ENCODE measurements at regions not wholly inside any gene's neighbourhood (a gene's known extent, or its start where the extent isn't known, plus 50 kb on each side); places are given as distances from the start of the nearest gene placed in this dataset.
"Not testable (repeated sequence)": the region's sequence is repeated elsewhere in the genome, so short reads cannot be mapped to it uniquely, and the experiment has no call there.

- DNase-seq: no peak
These were observed 318.5 kb downstream of the SH2D4B start for GRCh38 chr10:80856186-80856585.

GRCh38 chr10:80859279-80859678, 321.6 kb downstream of the SH2D4B start:
- DNase-seq: not testable (repeated sequence)

GRCh38 chr10:80860719-80861118, 323.0 kb downstream of the SH2D4B start:
- DNase-seq: no peak

GRCh38 chr10:80861882-80862281, 324.2 kb downstream of the SH2D4B start:
- no peak for DNase-seq

- DNase-seq: no peak
These were observed 332.6 kb downstream of the SH2D4B start for GRCh38 chr10:80870282-80870681.

- DNase-seq: no peak
These were observed 333.4 kb downstream of the SH2D4B start for GRCh38 chr10:80871083-80871482.

- no peak for DNase-seq
These were observed 340.6 kb downstream of the SH2D4B start for GRCh38 chr10:80878330-80878729.

- DNase-seq: no peak
These were observed 352.4 kb downstream of the SH2D4B start for GRCh38 chr10:80890146-80890545.

- DNase-seq: no peak
These were observed 355.6 kb downstream of the SH2D4B start for GRCh38 chr10:80893256-80893655.

GRCh38 chr10:80894311-80894791, 356.6 kb downstream of the SH2D4B start:
- no peak for DNase-seq

- DNase-seq: no peak
These were observed 357.2 kb downstream of the SH2D4B start for GRCh38 chr10:80894797-80895467.

- no peak for DNase-seq
These were observed 358.4 kb downstream of the SH2D4B start for GRCh38 chr10:80896076-80896475.

GRCh38 chr10:80896959-80897358, 359.3 kb downstream of the SH2D4B start:
- DNase-seq: no peak

GRCh38 chr10:80900661-80901060, 363.0 kb downstream of the SH2D4B start:
- no peak for DNase-seq

GRCh38 chr10:80908611-80909010, 370.9 kb downstream of the SH2D4B start:
- DNase-seq: no peak

- no peak for DNase-seq
These were observed 371.6 kb downstream of the SH2D4B start for GRCh38 chr10:80909254-80909653.

- no peak for DNase-seq
These were observed 379.9 kb downstream of the SH2D4B start for GRCh38 chr10:80917636-80918035.

- DNase-seq: no peak
These were observed 383.3 kb downstream of the SH2D4B start for GRCh38 chr10:80921032-80921431.

- DNase-seq: peak in 17 of 56 donors; percentile 2 to 64 (median 15)
These were observed 386.6 kb downstream of the SH2D4B start for GRCh38 chr10:80924063-80924952.

GRCh38 chr10:80927419-80928078, 389.8 kb downstream of the SH2D4B start:
- no peak for DNase-seq

- no peak for DNase-seq
These were observed 401.2 kb downstream of the SH2D4B start for GRCh38 chr10:80938903-80939302.
